NT2/D1 (cell line): ENCODE measurements at regions not wholly inside any gene's neighbourhood (a gene's known extent, or its start where the extent isn't known, plus 50 kb on each side); places are given as distances from the start of the nearest gene placed in this dataset.

Experiments used
- SUZ12 ChIP-seq: IDR thresholded peaks from 2 replicates; pipeline ENCODE4 v1.6.1; 2011; ENCODE audit not compliant: insufficient read length, insufficient read depth; ENCODE audit errors: extremely low read depth
- YY1 ChIP-seq: IDR thresholded peaks from 2 replicates; pipeline ENCODE4 v1.6.1; 2011; ENCODE audit not compliant: insufficient read length, insufficient read depth

- no peak for TF ChIP-seq YY1
- TF ChIP-seq SUZ12, result no peak
Measured at GRCh38 chr3:44125246-44125645, 116.4 kb upstream of the TOPAZ1 start.
